Fibroblast of skin of back (primary cell): ENCODE measurements at regions not wholly inside any gene's neighbourhood (a gene's known extent, or its start where the extent isn't known, plus 50 kb on each side); places are given as distances from the start of the nearest gene placed in this dataset.

Source experiments
- DNase-seq: peaks from one replicate; pipeline ENCODE4 v3.0.0-alpha.2; 2013

DNA sequence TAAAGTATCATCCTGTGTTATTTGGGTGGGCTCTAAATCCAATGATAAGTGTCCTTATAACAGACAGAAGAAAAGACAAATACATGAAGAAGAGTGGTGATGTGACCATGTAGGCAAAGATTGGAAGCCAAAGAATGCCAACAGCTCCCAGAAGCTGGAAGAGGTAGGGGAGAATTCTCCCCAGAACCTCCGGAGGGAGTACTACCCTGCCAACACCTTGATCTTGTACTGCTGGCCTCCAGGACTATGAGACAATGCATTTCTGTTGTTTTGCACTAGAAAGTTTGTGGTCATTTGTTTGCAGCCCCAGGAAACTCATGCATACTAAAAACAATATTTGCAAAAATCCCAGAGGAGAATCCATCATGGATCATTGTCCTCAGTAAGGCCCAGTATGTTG lies 115.0 kb upstream of the ARHGAP20 start:
- no peak for DNase-seq

DNA sequence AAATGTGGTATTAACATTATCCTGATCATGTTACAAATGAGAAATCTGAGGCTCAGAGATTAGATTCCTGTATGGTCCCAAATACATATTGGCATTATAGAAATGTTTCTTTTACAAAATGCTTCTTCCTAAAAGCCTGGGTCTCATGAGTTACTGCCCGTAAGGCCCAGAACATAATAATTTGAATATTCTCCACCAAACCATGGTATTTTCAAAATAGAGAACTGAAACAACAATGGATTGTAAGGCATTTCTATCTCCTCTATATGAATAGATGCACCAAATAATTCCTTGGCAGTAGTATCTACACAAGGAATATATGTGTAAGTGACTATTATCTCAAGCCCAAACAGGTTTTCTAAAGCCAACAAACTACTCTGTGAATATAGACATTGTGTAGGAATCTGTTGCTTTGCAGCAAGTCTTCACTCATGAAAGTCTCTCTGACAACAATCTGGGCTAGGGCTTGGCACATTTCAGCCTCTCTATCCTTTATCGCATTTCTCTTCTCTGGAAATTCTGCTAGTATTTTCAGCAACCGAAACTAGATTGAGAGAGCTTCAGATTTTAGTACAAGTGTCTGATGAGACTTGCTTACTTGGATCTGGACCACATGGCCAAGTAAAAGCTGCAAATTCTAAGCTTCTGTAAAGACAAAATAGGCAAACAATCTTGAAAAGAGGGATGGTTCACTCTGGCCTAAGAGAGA lies 112.8 kb upstream of the ARHGAP20 start:
- DNase-seq: no peak

DNA sequence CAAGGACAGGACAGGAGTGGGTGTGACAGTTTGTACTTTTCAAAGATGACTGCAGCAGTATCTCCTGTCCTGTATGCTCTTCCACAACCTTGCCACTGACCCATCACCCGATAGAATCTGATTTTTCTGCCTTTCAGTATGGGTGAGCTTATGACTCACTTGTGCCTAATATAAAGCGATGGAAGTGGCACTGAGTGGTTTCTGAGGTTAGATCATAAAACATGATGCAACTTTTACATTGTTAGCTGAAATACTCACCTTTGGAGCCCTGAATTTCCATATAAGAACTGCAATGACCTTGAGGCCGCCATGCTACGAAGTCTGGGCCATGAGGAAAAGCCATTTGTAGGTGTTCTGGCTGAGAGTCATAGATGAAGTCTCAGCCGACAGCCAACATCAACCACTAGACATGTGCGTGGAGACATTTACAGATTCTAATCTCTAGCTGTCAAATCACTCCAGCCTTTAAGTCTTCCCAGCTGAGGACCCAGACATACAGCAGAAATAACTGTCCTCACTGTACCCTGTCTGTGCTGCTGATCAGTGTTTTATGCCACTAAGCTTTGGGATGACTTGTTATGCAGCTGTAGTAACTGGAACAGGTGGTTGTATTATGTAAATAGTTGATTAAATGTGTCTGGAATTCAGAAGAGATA lies 105.9 kb upstream of the ARHGAP20 start:
- peak; percentile 8 for DNase-seq

DNA sequence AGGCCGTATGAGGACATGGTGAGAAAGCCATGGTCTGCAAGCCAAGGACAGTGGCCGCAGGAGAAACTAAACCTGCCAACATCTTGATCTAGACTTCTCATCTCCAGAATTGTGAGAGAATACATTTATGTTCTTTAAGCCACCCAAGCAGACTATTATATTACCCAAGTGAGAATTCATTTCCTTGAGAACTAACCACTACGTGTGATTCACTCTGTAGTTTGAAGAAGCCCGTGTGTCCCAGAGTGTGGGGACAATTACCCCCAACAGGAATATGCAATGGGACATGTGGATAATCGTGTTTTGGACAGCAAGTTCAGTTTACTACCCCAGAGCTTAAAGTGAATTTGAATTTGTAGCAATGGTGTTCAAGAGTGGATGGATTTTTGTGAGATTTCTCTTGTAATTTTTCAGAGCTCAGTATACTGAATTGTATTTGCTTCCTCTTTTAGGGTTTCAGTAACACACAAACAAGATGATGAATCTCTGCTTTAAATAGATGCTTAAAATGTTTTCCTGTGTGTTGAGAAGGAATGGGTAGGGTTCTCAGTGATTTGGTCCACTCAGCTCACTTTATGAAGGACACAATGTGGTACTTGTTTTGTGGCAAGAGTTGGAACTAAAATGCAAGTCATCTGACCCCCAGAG lies 100.0 kb upstream of the ARHGAP20 start:
- no peak for DNase-seq

DNA sequence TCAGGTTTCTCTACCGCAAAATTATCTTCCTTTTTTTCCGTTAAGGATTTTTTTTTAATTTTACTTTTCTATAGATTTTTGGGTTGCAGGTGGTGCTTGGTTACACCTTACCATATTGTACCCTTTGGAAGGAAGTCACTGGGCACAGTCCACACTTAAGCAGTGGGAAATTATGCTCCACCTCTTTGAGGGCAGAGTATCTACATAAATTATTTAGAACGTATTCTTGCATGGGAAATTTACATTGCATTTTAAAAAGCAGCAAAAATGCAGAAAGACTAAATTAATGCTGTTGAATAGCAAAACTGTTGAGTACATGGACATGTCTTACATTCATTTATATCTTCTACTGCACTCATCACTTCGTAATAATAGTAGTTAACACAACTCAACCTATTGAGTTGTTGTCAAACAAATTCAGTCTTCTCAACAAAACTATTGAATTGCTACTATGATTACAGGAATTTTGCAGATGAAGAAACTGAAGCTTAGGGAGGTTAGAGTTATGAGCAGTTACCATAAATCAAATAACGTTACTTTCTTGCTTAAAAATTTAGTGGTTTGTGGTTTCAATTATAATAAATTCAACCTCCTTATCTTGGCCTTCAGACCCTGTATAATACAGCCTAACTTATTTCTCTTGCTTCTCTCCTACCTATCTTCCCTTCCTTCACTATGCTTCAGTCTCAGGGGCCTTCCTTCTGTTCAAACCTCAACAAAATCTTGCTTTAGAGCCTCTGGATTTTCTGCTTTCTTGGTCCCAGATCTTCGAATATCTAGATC lies 97.4 kb upstream of the ARHGAP20 start:
- DNase-seq: no peak

DNA sequence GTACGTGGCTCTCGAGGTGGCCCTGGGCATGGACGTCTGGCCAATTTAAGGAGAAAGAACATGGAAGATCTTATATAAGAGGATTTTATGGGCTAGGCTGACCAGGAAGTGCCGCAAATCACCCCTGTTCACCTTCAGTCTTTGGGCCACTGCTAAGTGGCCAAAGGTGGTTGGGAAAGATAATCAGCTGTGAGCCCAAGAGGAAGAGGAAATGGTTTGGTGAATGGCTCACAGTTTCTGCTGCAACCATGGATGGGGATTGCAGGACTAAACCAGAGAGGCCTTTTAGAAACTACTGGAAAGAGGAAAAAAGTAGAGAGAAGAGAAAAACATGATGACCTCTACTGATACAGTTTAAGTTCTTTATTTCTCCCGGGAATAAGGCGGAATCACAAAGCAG lies 96.0 kb upstream of the ARHGAP20 start:
- DNase-seq: no peak

DNA sequence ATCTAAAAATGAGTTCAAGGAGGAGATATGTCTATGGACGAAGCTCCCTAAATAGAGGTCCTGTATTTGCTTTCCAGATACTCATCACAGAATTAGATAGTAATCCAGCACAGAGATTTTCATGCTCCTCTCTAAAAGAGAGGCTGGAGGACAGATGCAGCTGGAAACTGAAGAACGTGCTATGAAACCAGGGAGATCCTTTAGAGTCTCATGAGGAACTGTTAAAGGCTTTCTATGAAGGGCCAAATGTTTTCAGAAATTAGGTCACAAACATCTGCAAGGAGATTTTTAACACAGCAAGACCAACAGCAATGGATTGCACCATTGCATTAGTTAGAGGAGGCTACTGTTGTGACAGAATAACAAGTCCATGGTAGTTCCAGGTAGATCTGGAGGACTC lies 95.6 kb upstream of the ARHGAP20 start:
- no peak for DNase-seq

DNA sequence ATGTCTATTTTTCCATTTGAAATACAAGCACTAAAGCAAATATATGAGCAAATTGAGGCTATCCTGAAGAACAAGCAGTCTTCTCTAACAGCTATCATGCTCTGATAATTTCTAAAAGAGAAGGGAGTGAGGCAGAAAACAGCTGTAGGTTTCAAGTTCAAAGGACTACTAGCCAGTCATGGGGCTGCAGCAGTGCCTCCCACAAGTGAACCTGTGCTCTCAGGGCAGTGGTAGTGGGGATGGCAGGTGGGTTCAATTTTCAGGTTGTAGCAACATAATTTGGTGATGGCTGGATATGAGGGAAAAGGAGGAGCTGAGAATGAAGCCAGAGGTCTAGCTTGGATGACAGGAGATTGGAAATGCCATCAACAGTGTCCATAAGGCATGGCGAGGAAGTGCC lies 93.5 kb upstream of the ARHGAP20 start:
- DNase-seq: no peak

DNA sequence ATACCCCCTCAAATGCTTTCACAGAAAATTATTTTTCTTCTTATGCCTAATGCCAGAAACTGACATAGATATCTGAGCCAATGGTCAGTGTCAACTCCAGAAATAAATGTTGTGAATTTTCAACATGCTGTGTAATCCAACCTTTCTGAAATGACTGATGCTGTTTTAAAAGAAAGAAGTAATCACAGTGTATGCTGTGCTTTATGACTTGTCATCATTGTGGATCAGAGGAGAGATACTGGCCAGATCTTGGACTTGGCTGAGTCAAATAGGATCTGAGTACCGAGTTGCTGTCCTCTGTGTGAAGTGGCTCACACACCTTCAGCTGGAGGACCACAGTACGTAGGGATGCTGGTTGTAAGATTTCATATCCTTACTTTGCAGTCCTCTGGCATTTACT lies 89.9 kb upstream of the ARHGAP20 start:
- DNase-seq: no peak

DNA sequence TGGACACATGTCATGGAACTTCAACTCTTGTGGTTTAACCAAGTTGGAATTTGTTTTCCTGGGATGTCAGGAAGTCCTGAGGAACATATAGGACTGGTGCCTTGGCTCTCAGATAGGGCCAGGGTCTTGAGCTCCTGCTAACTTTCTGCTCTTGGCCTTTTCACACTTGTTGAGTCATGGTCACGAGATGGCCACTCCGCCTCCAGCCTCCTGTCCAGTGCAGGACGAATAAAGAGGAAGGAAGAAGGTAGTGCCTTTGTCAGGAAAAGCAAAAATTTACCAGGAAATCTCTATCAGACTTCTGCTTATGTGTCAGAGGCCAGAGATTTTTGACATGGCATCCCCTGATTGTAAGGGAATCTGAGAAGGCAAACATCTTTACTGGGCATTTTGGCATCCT lies 89.1 kb upstream of the ARHGAP20 start:
- no peak for DNase-seq

DNA sequence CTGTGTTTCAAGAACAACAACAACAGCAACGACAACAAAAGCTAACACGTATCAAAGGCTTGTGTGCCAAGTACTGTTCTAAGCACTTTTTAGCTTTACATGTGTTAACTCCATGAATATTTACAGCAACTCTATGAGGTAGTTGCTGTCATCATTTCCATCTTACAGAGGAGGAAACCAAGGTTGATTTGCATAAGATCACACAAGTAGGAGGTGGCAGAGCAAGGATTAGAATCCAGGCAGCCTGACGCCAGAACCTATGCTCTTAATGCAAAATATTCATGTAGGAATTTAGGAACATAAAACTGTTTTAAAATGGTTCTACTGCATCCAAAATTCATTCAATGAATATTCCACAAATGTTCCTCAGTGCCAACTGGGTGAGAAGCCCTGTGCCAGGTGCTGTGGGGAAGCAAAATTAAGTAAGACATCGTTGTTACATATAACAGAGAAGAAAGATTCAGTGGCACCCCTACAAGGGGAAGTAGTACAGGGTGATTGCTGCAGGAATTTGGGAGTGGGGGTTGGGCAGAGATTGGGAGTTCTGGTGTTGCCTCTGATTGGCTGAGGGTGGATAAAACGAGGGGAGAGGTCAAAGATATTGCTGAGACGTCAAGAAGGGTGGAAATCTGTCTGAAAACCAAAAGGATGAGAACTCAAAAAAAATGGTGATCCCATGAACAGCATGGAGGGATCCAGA lies 86.1 kb upstream of the ARHGAP20 start:
- no peak for DNase-seq

DNA sequence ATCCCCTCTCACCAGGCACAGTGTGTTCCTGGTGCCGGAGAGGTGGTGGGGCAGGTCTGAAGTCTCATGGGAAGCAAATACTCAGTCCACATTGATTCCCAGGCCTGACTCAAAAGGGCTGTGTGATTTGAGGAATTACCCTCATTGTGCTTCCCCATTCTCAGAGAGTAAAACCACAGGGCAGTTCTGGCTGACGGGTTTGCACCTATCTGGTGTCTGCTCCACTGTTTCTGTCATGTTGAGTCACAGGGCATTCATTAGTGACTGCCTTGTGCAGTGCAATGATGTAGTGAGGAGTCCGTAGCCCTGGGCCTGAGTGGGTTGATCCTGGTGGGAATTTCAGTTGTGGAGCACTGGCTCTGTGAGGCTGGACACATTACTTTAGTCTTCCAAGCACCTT lies 85.2 kb upstream of the ARHGAP20 start:
- no peak for DNase-seq

DNA sequence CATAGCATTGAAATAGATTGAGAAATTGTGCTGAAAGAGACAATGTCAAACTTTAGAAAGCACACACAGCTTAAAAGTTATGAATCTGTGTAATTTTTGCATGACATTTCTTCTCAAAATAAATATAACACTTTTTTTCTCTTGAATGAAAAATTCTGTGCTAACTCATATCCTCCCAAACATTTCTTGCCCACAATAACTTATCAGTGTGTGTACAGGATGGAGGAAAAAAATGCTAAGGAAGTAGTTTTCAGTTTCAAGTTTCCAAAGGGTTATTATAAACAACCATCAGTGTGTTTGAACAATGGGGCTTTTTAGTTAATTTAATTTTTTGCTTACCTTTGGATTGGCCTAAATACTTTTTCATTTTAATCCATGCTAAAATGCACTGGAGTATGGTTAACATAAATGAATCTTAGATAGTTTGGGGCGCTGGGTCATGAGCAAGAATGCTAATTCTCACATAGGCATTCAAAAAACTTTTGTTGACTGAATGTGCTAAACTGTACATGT lies 82.9 kb upstream of the ARHGAP20 start:
- no peak for DNase-seq

DNA sequence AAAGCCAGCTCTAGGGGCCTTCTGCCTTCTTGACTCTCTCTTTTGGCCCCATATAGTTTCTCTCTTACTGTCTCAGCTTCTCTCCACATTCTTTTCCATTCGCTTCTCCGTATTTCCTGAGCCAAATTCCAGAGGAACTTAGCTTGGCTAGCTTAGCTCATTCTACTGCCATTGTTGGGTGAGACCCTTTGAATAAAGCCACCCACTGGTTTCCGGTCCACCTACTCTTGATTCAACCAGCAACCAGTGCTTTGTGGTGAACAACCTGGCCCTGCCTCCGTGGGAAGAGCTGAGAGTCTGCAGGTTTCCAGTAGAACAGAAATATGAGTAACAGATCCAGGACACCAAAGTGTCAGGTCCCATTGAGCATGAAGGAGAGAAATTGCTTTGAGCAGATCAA lies 81.3 kb upstream of the ARHGAP20 start:
- no peak for DNase-seq

DNA sequence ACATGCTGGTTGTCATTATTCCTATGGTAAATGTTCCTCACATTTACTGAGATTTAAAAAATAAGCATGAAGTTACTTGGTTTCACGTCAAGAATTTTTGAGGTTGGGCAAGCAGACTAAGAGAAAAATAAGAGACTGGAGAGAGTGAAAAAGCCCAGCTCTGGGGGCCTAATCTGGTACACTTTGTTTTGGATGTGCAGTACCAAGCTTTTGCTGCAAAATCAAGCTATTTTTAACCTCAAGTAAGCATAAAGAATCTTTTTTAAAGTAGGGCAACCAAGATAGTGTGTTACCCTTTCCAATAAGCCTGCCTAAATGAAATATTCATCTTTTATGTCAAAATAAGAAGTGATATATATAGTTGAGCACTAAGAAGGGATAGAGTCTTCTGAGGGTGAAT lies 79.4 kb upstream of the ARHGAP20 start:
- DNase-seq: no peak

DNA sequence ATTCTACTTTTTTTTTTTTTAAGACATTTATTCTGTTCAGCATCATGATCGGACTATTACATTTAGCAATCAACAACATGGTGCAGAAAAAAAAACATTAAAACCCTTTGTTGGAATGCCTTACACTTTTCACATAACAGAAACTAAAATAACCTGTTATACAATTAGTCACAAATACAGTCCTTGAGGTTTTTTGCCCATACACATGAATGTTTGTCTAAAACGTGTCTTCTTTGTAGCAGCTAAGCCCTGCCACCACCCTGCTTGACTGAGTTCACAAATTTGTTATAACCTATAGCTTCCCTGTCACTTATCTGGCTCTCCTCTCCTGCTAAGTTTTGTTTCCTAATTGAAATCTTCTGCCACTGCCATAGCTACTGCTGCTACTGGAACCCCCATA lies 75.4 kb upstream of the ARHGAP20 start:
- DNase-seq: no peak

DNA sequence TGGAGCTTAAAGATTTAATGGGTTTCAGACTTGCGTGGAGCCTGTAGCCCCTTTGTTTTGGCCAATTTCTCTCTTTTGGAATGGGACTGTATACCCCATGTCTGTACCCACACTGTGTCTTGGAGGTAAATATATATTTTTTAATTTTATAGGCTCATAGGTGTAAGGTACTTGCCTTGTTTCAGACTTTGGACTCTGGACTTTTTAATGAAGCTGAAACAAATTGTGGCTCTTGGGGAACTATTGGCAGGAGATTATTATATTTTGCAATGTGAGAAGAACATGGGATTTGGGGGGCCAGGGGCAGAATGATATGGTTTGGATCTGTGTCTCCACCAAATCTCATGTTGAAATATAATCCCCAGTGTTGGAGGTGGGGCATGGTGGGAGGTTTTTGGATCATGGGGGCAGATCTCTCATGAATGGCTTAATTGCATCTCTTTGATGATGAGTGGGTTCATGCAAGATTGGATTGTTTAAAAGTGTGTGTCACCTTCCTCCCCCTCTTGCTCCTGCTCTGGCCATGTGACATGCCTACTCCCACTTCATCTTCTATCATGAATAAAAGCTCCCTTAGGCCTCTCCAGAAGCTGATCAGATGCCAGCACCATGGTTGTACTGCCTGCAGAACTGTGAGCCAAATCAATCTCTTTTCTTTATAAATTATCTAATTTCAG lies 74.1 kb upstream of the ARHGAP20 start:
- no peak for DNase-seq

DNA sequence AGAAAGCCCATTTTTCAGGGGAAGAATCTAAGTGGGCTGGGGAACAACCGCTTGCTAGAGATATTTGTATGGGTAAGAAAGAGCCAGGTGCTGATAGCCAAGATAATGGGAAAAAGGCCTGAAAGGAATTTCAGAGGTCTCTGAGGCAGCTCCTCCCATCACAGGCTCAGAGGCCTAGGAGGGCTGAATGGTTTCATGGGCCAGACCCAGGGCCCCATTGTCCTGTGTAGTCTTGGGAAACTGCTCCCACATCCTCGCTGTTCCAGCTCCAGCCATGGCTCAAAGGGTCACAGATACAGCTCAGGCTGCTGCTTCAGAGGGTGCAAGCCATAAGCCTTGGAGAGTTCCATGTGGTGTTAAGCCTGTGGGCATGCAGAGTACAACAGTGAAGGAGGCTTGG lies 73.2 kb upstream of the ARHGAP20 start:
- DNase-seq: no peak

DNA sequence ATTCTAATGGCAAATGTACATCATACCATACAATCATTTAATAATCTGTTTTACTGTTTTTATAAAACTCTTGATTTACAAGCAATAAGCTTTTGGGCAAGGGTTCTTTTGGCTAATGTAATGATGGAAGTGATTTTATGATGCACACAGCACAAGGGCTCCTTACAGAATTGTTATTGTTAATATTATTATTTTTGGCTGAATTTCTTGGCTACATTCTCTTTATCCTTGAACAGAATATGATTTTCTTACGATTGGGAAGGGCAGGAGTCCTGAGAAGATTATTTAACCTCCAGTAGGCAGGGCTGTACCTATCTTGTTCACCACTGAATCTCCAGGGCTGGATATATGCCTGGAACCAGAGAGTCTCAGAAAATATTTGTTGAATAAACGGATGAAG lies 70.4 kb upstream of the ARHGAP20 start:
- DNase-seq: no peak

DNA sequence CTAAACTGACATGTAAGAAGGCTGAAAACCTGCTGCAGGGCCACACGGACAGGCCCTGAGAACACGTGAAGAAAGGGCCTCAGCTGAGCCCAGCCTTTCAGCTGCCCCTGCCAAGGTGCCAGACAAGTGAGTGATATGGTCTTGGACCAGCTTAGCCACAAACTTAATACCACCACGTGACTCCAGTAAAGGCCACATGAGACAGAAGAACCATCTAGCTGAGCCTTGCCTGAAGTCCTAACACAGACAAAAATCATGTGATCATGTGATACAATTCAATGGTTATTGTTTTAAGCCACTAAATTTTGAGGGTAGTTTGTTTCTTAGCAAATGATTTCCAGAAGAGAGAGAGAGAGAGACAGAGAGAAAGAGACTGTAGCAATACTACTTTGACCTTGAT lies 66.9 kb upstream of the ARHGAP20 start:
- DNase-seq: no peak

DNA sequence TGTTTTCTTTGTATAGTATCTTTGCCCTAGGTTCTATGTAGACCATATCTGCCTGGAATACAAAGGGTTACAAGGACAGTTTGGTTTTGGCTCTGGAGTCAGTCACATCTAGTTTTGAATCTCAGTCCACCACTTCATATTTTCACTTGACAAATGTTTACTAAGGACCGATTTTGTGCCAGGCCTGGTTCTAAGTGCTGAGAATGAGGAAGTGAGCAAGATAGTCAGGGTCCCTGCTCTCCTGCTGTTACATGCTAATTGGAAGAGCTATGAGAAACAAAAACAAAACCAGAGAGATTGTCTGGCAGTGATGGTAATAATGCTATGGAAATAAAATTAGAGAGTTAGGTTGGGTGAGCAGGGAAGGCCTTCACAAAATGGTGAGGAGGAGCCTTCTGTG lies 66.1 kb upstream of the ARHGAP20 start:
- peak; percentile 17 for DNase-seq

DNA sequence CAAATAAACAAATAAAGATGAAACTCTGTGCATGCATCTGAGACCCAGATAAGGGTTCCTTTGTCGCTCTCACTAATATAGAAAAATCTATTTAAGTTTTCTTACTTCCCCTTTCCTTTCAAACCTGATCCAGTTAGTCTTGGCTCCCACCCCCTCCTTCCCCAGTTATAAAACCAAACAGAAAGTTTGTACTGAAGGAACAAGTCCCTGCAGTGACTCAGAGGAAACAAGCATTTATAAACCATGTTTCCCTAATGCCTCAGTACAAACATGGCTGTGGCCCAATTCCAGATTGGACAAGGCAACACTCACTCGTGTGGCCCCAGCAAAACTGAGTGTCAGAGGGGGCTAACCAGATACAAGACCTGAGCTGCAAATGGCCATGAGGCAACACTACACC lies 65.5 kb upstream of the ARHGAP20 start:
- DNase-seq: peak; percentile 56
